ENCODE measurements at regions not wholly inside any gene's neighbourhood (a gene's known extent, or its start where the extent isn't known, plus 50 kb on each side); places are given as distances from the start of the nearest gene placed in this dataset.

GRCh38 chr5:107776506-107776905, 105.8 kb upstream of the EFNA5 start:
- TF ChIP-seq CTCF (IDR thresholded peaks at IDR 0.05) (no peak), POLR2A (IDR thresholded peaks at IDR 0.05) (no peak)
